C4-2B (cell line): ENCODE measurements at regions not wholly inside any gene's neighbourhood (a gene's known extent, or its start where the extent isn't known, plus 50 kb on each side); places are given as distances from the start of the nearest gene placed in this dataset.

ENCODE experiments used
- H3K27ac ChIP-seq: fragments of 450-650 bp; 2 replicates; pipeline ENCODE4 v1.5.1; 2017
- CTCF ChIP-seq: fragments of 450-650 bp; conservative IDR thresholded peaks from 2 replicates; pipeline ENCODE4 v1.5.1; 2017; ENCODE audit warnings: mild to moderate bottlenecking
- ZFX ChIP-seq: fragments of 450-650 bp; IDR thresholded peaks from 2 replicates; pipeline ENCODE4 v1.6.1; 2017

GRCh38 chr12:30578426-30578825 is 117.2 kb downstream of the IPO8 start:
- no peak overlapping the region for H3K27ac ChIP-seq
- no peak for TF ChIP-seq CTCF
- no peak for TF ChIP-seq ZFX

GRCh38 chr12:30573145-30573544 is 122.5 kb downstream of the IPO8 start:
- TF ChIP-seq CTCF, result no peak
- TF ChIP-seq ZFX, result no peak
- H3K27ac ChIP-seq, result no peak overlapping the region

- no peak overlapping the region for H3K27ac ChIP-seq
- TF ChIP-seq CTCF, result no peak
- TF ChIP-seq ZFX, result no peak
Measured at GRCh38 chr12:30570211-30570890, 125.3 kb downstream of the IPO8 start.

GRCh38 chr12:30569426-30569825 is 126.2 kb downstream of the IPO8 start:
- no peak for TF ChIP-seq CTCF
- TF ChIP-seq ZFX, result no peak
- no peak overlapping the region for H3K27ac ChIP-seq

- no peak overlapping the region for H3K27ac ChIP-seq
- no peak for TF ChIP-seq ZFX
- TF ChIP-seq CTCF, result no peak
Measured at GRCh38 chr12:30568453-30568852, 127.2 kb downstream of the IPO8 start.

GRCh38 chr12:30567082-30567481 is 128.6 kb downstream of the IPO8 start:
- H3K27ac ChIP-seq, result no peak overlapping the region
- TF ChIP-seq CTCF (no peak), ZFX (no peak)

- H3K27ac ChIP-seq, result no peak overlapping the region
- no peak for TF ChIP-seq CTCF
- TF ChIP-seq ZFX, result no peak
Measured at GRCh38 chr12:30564394-30564793, 131.3 kb downstream of the IPO8 start.
